H1 (cell line): ENCODE measurements at regions not wholly inside any gene's neighbourhood (a gene's known extent, or its start where the extent isn't known, plus 50 kb on each side); places are given as distances from the start of the nearest gene placed in this dataset.

ENCODE experiments used
- CBX5 ChIP-seq: fragments of 300-800, 300-1000 bp; sonication (generic); IDR thresholded peaks from 2 replicates; pipeline ENCODE4 v1.7.1; 2016; ENCODE audit warnings: antibody characterized with exemption, low read length, low read depth
- CHD2 ChIP-seq: IDR thresholded peaks from 2 replicates; pipeline ENCODE4 v1.6.1; 2012; ENCODE audit warnings: low read length, improper control_type of control experiment
- CTCF ChIP-seq, 3 experiments: IDR thresholded peaks; 1 replicate in 2 of 3; 2 replicates in 1 of 3; pipeline versions ENCODE4 v1.5.1 to v1.6.1; 2011; ENCODE audit warnings: low read length in 3 of 3, mild to moderate bottlenecking in 3 of 3, inconsistent platforms in 2 of 3, low read depth in 1 of 3, moderate library complexity in 1 of 3; ENCODE audit not compliant: insufficient read depth in 1 of 3; ENCODE audit errors: control extremely low read depth in 1 of 3
- EZH2 ChIP-seq: fragments of 200-600 bp; sonication (generic); IDR thresholded peaks from 2 replicates; pipeline ENCODE4 v1.7.1; 2012; ENCODE audit warnings: low read depth, mild to moderate bottlenecking, moderate library complexity, low read length, inconsistent platforms; ENCODE audit not compliant: severe bottlenecking
- JUND ChIP-seq: IDR thresholded peaks from 2 replicates; pipeline ENCODE4 v1.6.1; 2011; ENCODE audit warnings: mild to moderate bottlenecking, improper control_type of control experiment, low read length
- PHF8 ChIP-seq: fragments of 200-600 bp; sonication (generic); conservative IDR thresholded peaks from 2 replicates; pipeline ENCODE4 v1.7.1; 2012; ENCODE audit warnings: low read depth, mild to moderate bottlenecking, inconsistent platforms, low read length, moderate library complexity
- POLR2A ChIP-seq, 2 experiments: IDR thresholded peaks; 1 replicate in 1 of 2; 2 replicates in 1 of 2; pipeline ENCODE4 v1.6.1; 2011; ENCODE audit warnings: low read depth in 2 of 2, low read length in 2 of 2, mild to moderate bottlenecking in 2 of 2; ENCODE audit errors: control extremely low read depth in 1 of 2
- POLR2AphosphoS5 ChIP-seq: IDR thresholded peaks from 2 replicates; pipeline ENCODE4 v1.6.1; 2011; ENCODE audit warnings: low read depth, low read length
- RAD21 ChIP-seq, 2 experiments: IDR thresholded peaks in 1 of 2; conservative IDR thresholded peaks in 1 of 2; 2 replicates each; pipeline ENCODE4 v1.6.1; 2011; ENCODE audit warnings: low read depth in 2 of 2, low read length in 2 of 2, improper control_type of control experiment in 1 of 2, inconsistent platforms in 1 of 2, mild to moderate bottlenecking in 1 of 2, moderate library complexity in 1 of 2
- RXRA ChIP-seq: IDR thresholded peaks from 2 replicates; pipeline ENCODE4 v1.6.1; 2011; ENCODE audit warnings: low read depth, mild to moderate bottlenecking, low read length, moderate library complexity; ENCODE audit not compliant: insufficient read depth
- SIN3A ChIP-seq, 2 experiments: IDR thresholded peaks in 1 of 2; conservative IDR thresholded peaks in 1 of 2; 2 replicates each; pipeline ENCODE4 v1.6.1; 2011 to 2012; ENCODE audit warnings: low read length in 2 of 2, improper control_type of control experiment in 1 of 2, low read depth in 1 of 2, mild to moderate bottlenecking in 1 of 2
- TAF1 ChIP-seq: IDR thresholded peaks from 2 replicates; pipeline ENCODE4 v1.6.1; 2011; ENCODE audit warnings: mild to moderate bottlenecking, low read depth, low read length

- TF ChIP-seq CTCF (IDR thresholded peaks at IDR 0.05; ENCODE audit: control extremely low read depth in 1 of 3, insufficient read depth in 1 of 3, low read depth in 1 of 3, low read length in 3 of 3), result no peak
- no peak for TF ChIP-seq PHF8
- TF ChIP-seq SIN3A (conservative IDR thresholded peaks at IDR 0.05 in 1 of 2, IDR thresholded peaks at IDR 0.05 in 1 of 2; ENCODE audit: low read depth in 1 of 2, low read length in 2 of 2), result no peak
- TF ChIP-seq POLR2A (IDR thresholded peaks at IDR 0.05; ENCODE audit: control extremely low read depth in 1 of 2, low read depth in 2 of 2, low read length in 2 of 2), result no peak
- no peak for TF ChIP-seq EZH2
- no peak for TF ChIP-seq RAD21 (IDR thresholded peaks at IDR 0.05 in 1 of 2, conservative IDR thresholded peaks at IDR 0.05 in 1 of 2; ENCODE audit: low read depth in 2 of 2, low read length in 2 of 2)
- no peak for TF ChIP-seq CHD2
- TF ChIP-seq RXRA, result no peak
- TF ChIP-seq CBX5, result no peak
- no peak for TF ChIP-seq POLR2AphosphoS5
- TF ChIP-seq TAF1, result no peak
- TF ChIP-seq JUND, result no peak
These were observed 93.5 kb upstream of the PODXL start for GRCh38 chr7:131649879-131650278.
